PC-3 (cell line): ENCODE measurements at regions not wholly inside any gene's neighbourhood (a gene's known extent, or its start where the extent isn't known, plus 50 kb on each side); places are given as distances from the start of the nearest gene placed in this dataset.

Experiments
- ATAC-seq: fragments of 200-7000 bp; cut with Tn5 transposase; 2 replicates; pipeline ENCODE4 v1.9.1; 2020; ENCODE audit warnings: mild to moderate bottlenecking, moderate library complexity
- BruUV-seq: library from RNA; stranded (reverse); fragments of 400-500 nt; replicated peaks from 2 replicates; lab custom pipeline; 2021; lab: Mats Ljungman, UMichigan
- CTCF ChIA-PET: fragments of 300-600 bp; sonication (Branson Sonifier 250); formaldehyde crosslinking; loops from one replicate; lab custom pipeline; 2022; ENCODE audit warnings: antibody characterized with exemption; lab: Charles Lee
- POLR2A ChIA-PET: fragments of 300-600 bp; sonication (Branson Sonifier 250); formaldehyde crosslinking; loops from one replicate; lab custom pipeline; 2022; ENCODE audit warnings: antibody characterized with exemption; ENCODE audit not compliant: unreplicated experiment; lab: Charles Lee
- DNase-seq: peaks from one replicate; pipeline ENCODE4 v3.0.0-alpha.2; 2015
- H2AFZ ChIP-seq: fragments of 300-600 bp; sonication (generic); 2 replicates; pipeline ENCODE4 v1.6.0; 2016; ENCODE audit warnings: antibody characterized with exemption, low read length
- H3F3A ChIP-seq: fragments of 300-600 bp; sonication (generic); one replicate; pipeline ENCODE4 v1.6.0; 2017; ENCODE audit warnings: antibody characterized with exemption, low read length, control low read depth, mild to moderate bottlenecking; ENCODE audit not compliant: unreplicated experiment
- H3K27ac ChIP-seq: fragments of 300-600 bp; sonication (generic); 2 replicates; pipeline ENCODE4 v1.5.1; 2016; ENCODE audit warnings: mild to moderate bottlenecking, low read length
- H3K27me3 ChIP-seq: fragments of 300-600 bp; sonication (generic); 2 replicates; pipeline ENCODE4 v1.6.1; 2016; ENCODE audit warnings: low read length, mixed read lengths
- H3K36me3 ChIP-seq: fragments of 300-600 bp; sonication (generic); 2 replicates; pipeline ENCODE4 v1.6.1; 2016; ENCODE audit warnings: low read depth, mixed run types, low read length, mixed read lengths
- H3K4me1 ChIP-seq: fragments of 300-600 bp; sonication (generic); 2 replicates; pipeline ENCODE4 v1.5.1; 2016; ENCODE audit warnings: low read length; ENCODE audit not compliant: insufficient read depth
- H3K4me2 ChIP-seq: fragments of 300-600 bp; sonication (generic); 2 replicates; pipeline ENCODE4 v1.6.0; 2016; ENCODE audit warnings: low read length
- H3K4me3 ChIP-seq: fragments of 300-600 bp; sonication (generic); 2 replicates; pipeline ENCODE4 v1.5.1; 2016; ENCODE audit warnings: mild to moderate bottlenecking, low read length, mixed read lengths
- H3K79me2 ChIP-seq: fragments of 300-600 bp; sonication (generic); 2 replicates; pipeline ENCODE4 v1.6.1; 2017; ENCODE audit warnings: low read length, mixed read lengths
- H3K9ac ChIP-seq: fragments of 300-600 bp; sonication (generic); 2 replicates; pipeline ENCODE4 v1.6.0; 2016; ENCODE audit warnings: mild to moderate bottlenecking, low read length
- H3K9me2 ChIP-seq: fragments of 300-600 bp; sonication (generic); replicated peaks from 2 replicates; pipeline ENCODE4 v1.6.1; 2016; ENCODE audit warnings: mixed run types, low read length, mixed read lengths
- H3K9me3 ChIP-seq: fragments of 300-600 bp; sonication (generic); 2 replicates; pipeline ENCODE4 v1.6.1; 2016; ENCODE audit warnings: low read length, mixed read lengths
- H4K20me1 ChIP-seq: fragments of 300-600 bp; sonication (generic); 2 replicates; pipeline ENCODE4 v1.6.1; 2016; ENCODE audit warnings: low read length, mixed read lengths
- CTCF ChIP-seq: fragments of 300-600 bp; sonication (generic); conservative IDR thresholded peaks from 2 replicates; pipeline ENCODE4 v1.5.1; 2017; ENCODE audit warnings: antibody characterized with exemption, low read depth, mild to moderate bottlenecking, low read length
- EZH2 ChIP-seq: fragments of 300-600 bp; sonication (generic); IDR thresholded peaks from one replicate; pipeline ENCODE4 v1.6.1; 2017; ENCODE audit warnings: antibody characterized with exemption, mild to moderate bottlenecking, low read length; ENCODE audit not compliant: unreplicated experiment
- EZH2phosphoT487 ChIP-seq: fragments of 300-600 bp; sonication (generic); IDR thresholded peaks from 2 replicates; pipeline ENCODE4 v1.6.1; 2018; ENCODE audit warnings: mild to moderate bottlenecking, antibody characterized with exemption, low read length, borderline replicate concordance
- intact Hi-C: fragments of 100-400 bp; cut with micrococcal nuclease; formaldehyde crosslinking; loops from 2 replicates; pipeline ENCODE4 v1.9.0; 2023

- BruUV-seq = no TSS peak
- no peak overlapping the region for H3K4me2 ChIP-seq
- CTCF ChIA-PET = no interaction called here
- H2AFZ ChIP-seq = no peak overlapping the region
- H3K4me1 ChIP-seq = peaks cover 25% of the 10 kb centered on the region
- TF ChIP-seq EZH2 = no peak
- no peaks in the 10 kb centered on the region for H3K79me2 ChIP-seq
- no peaks in the 10 kb centered on the region for H3K36me3 ChIP-seq
- H3K4me3 ChIP-seq = no peak overlapping the region
- DNase-seq (no peak), ATAC-seq (no peak)
- no peak overlapping the region for H3K9ac ChIP-seq
- no peaks in the 10 kb centered on the region for H4K20me1 ChIP-seq
- intact Hi-C loops = no loop called here
- no peaks in the 10 kb centered on the region for H3K9me3 ChIP-seq
- H3F3A ChIP-seq = no peaks in the 10 kb centered on the region
- no peak overlapping the region for H3K27ac ChIP-seq
- peaks cover 19% of the 10 kb centered on the region for H3K27me3 ChIP-seq
- no peaks in the 10 kb centered on the region for H3K9me2 ChIP-seq
- POLR2A ChIA-PET = no interaction called here
Measured at GRCh38 chr7:128167791-128168666, 73.0 kb upstream of the LEP start.

- no peak for TF ChIP-seq EZH2phosphoT487
- no peak for TF ChIP-seq EZH2
- TF ChIP-seq CTCF = no peak
- no peaks in the 10 kb centered on the region for H3K9me2 ChIP-seq
- no peaks in the 10 kb centered on the region for H3K9me3 ChIP-seq
- intact Hi-C loops = no loop called here
- ChIA-PET CTCF (no interaction called here), POLR2A (no interaction called here)
- no TSS peak for BruUV-seq
- H3K4me1 ChIP-seq = peaks cover 18% of the 10 kb centered on the region
- no peak overlapping the region for H3K27ac ChIP-seq
- H3K79me2 ChIP-seq = no peaks in the 10 kb centered on the region
- H3F3A ChIP-seq = no peaks in the 10 kb centered on the region
- DNase-seq = no peak
- no peak overlapping the region for H2AFZ ChIP-seq
- no peak overlapping the region for H3K4me3 ChIP-seq
- no peak overlapping the region for H3K4me2 ChIP-seq
- no peak overlapping the region for H3K9ac ChIP-seq
- no peaks in the 10 kb centered on the region for H3K36me3 ChIP-seq
- H3K27me3 ChIP-seq = peaks cover 19% of the 10 kb centered on the region
- ATAC-seq = no peak
- no peaks in the 10 kb centered on the region for H4K20me1 ChIP-seq
Measured at GRCh38 chr7:128168667-128169210, 72.3 kb upstream of the LEP start.

- H4K20me1 ChIP-seq = no peaks in the 10 kb centered on the region
- no peaks in the 10 kb centered on the region for H3K9me3 ChIP-seq
- H3K9me2 ChIP-seq = no peaks in the 10 kb centered on the region
- no peak overlapping the region for H3K27ac ChIP-seq
- H3F3A ChIP-seq = no peaks in the 10 kb centered on the region
- H3K79me2 ChIP-seq = no peaks in the 10 kb centered on the region
- H3K36me3 ChIP-seq = no peaks in the 10 kb centered on the region
- DNase-seq (no peak), ATAC-seq (no peak)
- ChIA-PET POLR2A (no interaction called here), CTCF (no interaction called here)
- peaks cover 19% of the 10 kb centered on the region for H3K27me3 ChIP-seq
- no peak overlapping the region for H3K4me2 ChIP-seq
- no peak for TF ChIP-seq CTCF
- TF ChIP-seq EZH2 = no peak
- TF ChIP-seq EZH2phosphoT487 = no peak
- intact Hi-C loops = no loop called here
- no TSS peak for BruUV-seq
- H3K9ac ChIP-seq = no peak overlapping the region
- no peak overlapping the region for H3K4me3 ChIP-seq
- H3K4me1 ChIP-seq = peaks cover 2% of the 10 kb centered on the region
- H2AFZ ChIP-seq = no peak overlapping the region
Measured at GRCh38 chr7:128170461-128170860, 70.6 kb upstream of the LEP start.
